ENCODE measurements at regions not wholly inside any gene's neighbourhood (a gene's known extent, or its start where the extent isn't known, plus 50 kb on each side); places are given as distances from the start of the nearest gene placed in this dataset.

GRCh38 chr5:163687414-163687813 is 182.0 kb downstream of the MAT2B start:
- no peak overlapping the region for H3K9ac ChIP-seq (ENCODE audit: low read length)
- no peaks in the 10 kb centered on the region for H3K79me2 ChIP-seq (replicated peaks; ENCODE audit: insufficient read depth, low read length)
- no peak overlapping the region for H3K4me2 ChIP-seq (ENCODE audit: low read length)
- H4K20me1 ChIP-seq (ENCODE audit: insufficient read depth), result no peaks in the 10 kb centered on the region
- H3K27me3 ChIP-seq (ENCODE audit: insufficient read depth, low read depth, low read length), result no peaks in the 10 kb centered on the region
- no peaks in the 10 kb centered on the region for H3K9me2 ChIP-seq (ENCODE audit: insufficient read depth, low read length)
- no peak overlapping the region for H2AFZ ChIP-seq (ENCODE audit: low read depth, low read length)
- no peak overlapping the region for H3K4me3 ChIP-seq (ENCODE audit: low read length)
- TF ChIP-seq EP300 (conservative IDR thresholded peaks at IDR 0.05; ENCODE audit: poor library complexity, severe bottlenecking) (peak; percentile 94), POLR2AphosphoS5 (IDR thresholded peaks at IDR 0.05) (peak; percentile 73), CTCF (IDR thresholded peaks at IDR 0.05; ENCODE audit: poor library complexity, severe bottlenecking) (no peak)
- H3F3A ChIP-seq (ENCODE audit: insufficient read depth, low read length, poor library complexity, severe bottlenecking), result no peaks in the 10 kb centered on the region
- H3K9me3 ChIP-seq (ENCODE audit: low read length), result no peaks in the 10 kb centered on the region
- no peaks in the 10 kb centered on the region for H3K36me3 ChIP-seq (ENCODE audit: insufficient read depth, low read length)
- H3K27ac ChIP-seq (ENCODE audit: low read length), result no peak overlapping the region

DNA sequence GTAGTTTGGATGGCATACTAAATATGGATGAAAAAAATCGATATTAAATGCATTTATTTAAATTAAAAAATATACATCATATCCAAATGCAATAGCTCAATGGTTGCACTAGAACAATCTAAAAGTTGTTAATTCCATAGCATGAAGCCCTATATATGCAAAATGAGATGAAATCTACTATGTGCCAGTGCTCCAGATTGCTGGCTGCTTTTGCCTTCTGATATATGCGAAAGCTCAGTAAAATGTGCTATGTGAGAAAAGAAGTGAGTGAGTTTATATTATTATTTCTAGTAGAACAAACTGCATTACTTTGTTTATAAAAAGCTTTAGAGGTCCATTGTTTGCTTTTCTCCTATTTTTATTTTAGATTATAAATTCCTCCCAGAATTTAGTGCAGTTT is 186.7 kb downstream of the MAT2B start:
- Histone ChIP-seq H3K27me3 (ENCODE audit: insufficient read depth, low read depth, low read length) (no peaks in the 10 kb centered on the region), H2AFZ (ENCODE audit: low read depth, low read length) (no peak overlapping the region), H3K36me3 (ENCODE audit: insufficient read depth, low read length) (no peaks in the 10 kb centered on the region), H3K9ac (ENCODE audit: low read length) (no peak overlapping the region), H3K27ac (ENCODE audit: low read length) (no peak overlapping the region), H4K20me1 (ENCODE audit: insufficient read depth) (no peaks in the 10 kb centered on the region), H3F3A (ENCODE audit: insufficient read depth, low read length, poor library complexity, severe bottlenecking) (peaks cover 3% of the 10 kb centered on the region), H3K9me3 (ENCODE audit: low read length) (no peaks in the 10 kb centered on the region), H3K4me3 (ENCODE audit: low read length) (no peak overlapping the region), H3K9me2 (ENCODE audit: insufficient read depth, low read length) (no peaks in the 10 kb centered on the region), H3K79me2 (replicated peaks; ENCODE audit: insufficient read depth, low read length) (no peaks in the 10 kb centered on the region), H3K4me2 (ENCODE audit: low read length) (no peak overlapping the region)
- no peak for TF ChIP-seq SMC3 (conservative IDR thresholded peaks at IDR 0.05; ENCODE audit: poor library complexity)
- TF ChIP-seq POLR2AphosphoS5 (IDR thresholded peaks at IDR 0.05), result no peak
- TF ChIP-seq TAF1 (IDR thresholded peaks at IDR 0.05; ENCODE audit: low read depth), result no peak
- TF ChIP-seq EP300 (conservative IDR thresholded peaks at IDR 0.05; ENCODE audit: poor library complexity, severe bottlenecking), result no peak
- TF ChIP-seq MXI1 (conservative IDR thresholded peaks at IDR 0.05; ENCODE audit: poor library complexity, severe bottlenecking), result no peak
- no peak for TF ChIP-seq CTCF (IDR thresholded peaks at IDR 0.05; ENCODE audit: poor library complexity, severe bottlenecking)
- TF ChIP-seq, protein P1, sequence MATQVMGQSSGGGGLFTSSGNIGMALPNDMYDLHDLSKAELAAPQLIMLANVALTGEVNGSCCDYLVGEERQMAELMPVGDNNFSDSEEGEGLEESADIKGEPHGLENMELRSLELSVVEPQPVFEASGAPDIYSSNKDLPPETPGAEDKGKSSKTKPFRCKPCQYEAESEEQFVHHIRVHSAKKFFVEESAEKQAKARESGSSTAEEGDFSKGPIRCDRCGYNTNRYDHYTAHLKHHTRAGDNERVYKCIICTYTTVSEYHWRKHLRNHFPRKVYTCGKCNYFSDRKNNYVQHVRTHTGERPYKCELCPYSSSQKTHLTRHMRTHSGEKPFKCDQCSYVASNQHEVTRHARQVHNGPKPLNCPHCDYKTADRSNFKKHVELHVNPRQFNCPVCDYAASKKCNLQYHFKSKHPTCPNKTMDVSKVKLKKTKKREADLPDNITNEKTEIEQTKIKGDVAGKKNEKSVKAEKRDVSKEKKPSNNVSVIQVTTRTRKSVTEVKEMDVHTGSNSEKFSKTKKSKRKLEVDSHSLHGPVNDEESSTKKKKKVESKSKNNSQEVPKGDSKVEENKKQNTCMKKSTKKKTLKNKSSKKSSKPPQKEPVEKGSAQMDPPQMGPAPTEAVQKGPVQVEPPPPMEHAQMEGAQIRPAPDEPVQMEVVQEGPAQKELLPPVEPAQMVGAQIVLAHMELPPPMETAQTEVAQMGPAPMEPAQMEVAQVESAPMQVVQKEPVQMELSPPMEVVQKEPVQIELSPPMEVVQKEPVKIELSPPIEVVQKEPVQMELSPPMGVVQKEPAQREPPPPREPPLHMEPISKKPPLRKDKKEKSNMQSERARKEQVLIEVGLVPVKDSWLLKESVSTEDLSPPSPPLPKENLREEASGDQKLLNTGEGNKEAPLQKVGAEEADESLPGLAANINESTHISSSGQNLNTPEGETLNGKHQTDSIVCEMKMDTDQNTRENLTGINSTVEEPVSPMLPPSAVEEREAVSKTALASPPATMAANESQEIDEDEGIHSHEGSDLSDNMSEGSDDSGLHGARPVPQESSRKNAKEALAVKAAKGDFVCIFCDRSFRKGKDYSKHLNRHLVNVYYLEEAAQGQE (IDR thresholded peaks at IDR 0.05; ENCODE audit: borderline replicate concordance), result no peak
- no peak for TF ChIP-seq EZH2 (IDR thresholded peaks at IDR 0.05; ENCODE audit: borderline replicate concordance, insufficient read depth, low read length, poor library complexity, severe bottlenecking)
- TF ChIP-seq RAD21 (conservative IDR thresholded peaks at IDR 0.05), result no peak
